NB4 (cell line): ENCODE measurements at regions not wholly inside any gene's neighbourhood (a gene's known extent, or its start where the extent isn't known, plus 50 kb on each side); places are given as distances from the start of the nearest gene placed in this dataset.

Experiments used
- DNase-seq: peaks from one replicate; pipeline ENCODE4 v3.0.0; 2010; ENCODE audit warnings: low read depth
- H3K4me3 ChIP-seq: one replicate; pipeline ENCODE4 v1.5.1; 2011; ENCODE audit warnings: mild to moderate bottlenecking, low read depth, low read length, moderate library complexity
- MYC ChIP-seq: IDR thresholded peaks from 2 replicates; pipeline ENCODE4 v1.6.1; 2011; ENCODE audit warnings: low read depth, low read length
- POLR2A ChIP-seq: IDR thresholded peaks from 2 replicates; pipeline ENCODE4 v1.6.1; 2011; ENCODE audit warnings: mild to moderate bottlenecking; ENCODE audit not compliant: insufficient read length; ENCODE audit errors: extremely low read depth
- TF ChIP-seq, protein P1 (sequence below): IDR thresholded peaks from one replicate; pipeline ENCODE4 v1.5.1; 2012; ENCODE audit warnings: low read depth, low read length
- TF ChIP-seq, protein P2 (sequence below): IDR thresholded peaks from 2 replicates; pipeline ENCODE4 v1.6.1; 2011; ENCODE audit warnings: low read depth, low read length

DNA sequence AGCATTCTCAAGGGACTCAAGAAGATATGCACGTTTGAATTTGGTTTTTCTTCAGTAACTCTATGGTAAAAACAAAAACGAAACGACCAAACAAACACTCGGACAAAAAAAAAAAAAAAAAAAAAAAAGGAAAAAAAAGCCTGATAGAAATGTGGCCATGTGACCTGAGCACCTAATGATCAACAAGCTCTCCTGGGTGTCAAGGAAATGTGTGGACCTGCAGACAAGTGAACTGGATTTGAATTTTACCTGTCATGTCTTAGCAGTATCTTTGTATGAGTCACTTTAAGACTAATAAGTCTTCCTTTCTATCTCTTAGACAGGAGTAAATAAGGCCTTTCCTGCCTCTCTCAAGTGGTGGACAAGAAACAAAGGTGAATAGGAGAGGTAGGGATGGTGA lies 190.6 kb upstream of the GRIA1 start:
- TF ChIP-seq, protein P1, sequence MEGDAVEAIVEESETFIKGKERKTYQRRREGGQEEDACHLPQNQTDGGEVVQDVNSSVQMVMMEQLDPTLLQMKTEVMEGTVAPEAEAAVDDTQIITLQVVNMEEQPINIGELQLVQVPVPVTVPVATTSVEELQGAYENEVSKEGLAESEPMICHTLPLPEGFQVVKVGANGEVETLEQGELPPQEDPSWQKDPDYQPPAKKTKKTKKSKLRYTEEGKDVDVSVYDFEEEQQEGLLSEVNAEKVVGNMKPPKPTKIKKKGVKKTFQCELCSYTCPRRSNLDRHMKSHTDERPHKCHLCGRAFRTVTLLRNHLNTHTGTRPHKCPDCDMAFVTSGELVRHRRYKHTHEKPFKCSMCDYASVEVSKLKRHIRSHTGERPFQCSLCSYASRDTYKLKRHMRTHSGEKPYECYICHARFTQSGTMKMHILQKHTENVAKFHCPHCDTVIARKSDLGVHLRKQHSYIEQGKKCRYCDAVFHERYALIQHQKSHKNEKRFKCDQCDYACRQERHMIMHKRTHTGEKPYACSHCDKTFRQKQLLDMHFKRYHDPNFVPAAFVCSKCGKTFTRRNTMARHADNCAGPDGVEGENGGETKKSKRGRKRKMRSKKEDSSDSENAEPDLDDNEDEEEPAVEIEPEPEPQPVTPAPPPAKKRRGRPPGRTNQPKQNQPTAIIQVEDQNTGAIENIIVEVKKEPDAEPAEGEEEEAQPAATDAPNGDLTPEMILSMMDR: no peak
- TF ChIP-seq MYC (no peak), POLR2A (no peak)
- TF ChIP-seq, protein P2, sequence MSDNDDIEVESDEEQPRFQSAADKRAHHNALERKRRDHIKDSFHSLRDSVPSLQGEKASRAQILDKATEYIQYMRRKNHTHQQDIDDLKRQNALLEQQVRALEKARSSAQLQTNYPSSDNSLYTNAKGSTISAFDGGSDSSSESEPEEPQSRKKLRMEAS: no peak
- H3K4me3 ChIP-seq: no peak overlapping the region
- DNase-seq: no peak

DNA sequence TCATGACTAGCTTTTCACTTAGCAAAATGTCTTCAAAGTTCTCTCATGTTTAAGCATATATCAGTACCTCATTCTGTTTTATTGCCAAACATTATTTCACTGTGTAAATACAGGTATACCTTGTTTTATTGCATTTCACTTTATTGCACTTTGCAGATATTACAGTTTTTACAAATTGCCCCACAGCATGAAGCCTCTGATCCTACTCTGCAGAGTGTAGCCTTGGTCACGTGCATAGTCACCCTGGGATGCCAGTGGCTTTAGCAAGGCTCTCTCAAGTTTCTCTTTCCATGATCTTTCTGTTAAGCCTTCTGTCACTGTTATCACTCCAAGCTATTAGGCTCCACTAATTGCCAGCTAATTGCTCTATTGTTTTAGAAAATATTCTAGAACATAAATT lies 182.2 kb upstream of the GRIA1 start:
- H3K4me3 ChIP-seq: no peak overlapping the region
- DNase-seq: no peak

DNA sequence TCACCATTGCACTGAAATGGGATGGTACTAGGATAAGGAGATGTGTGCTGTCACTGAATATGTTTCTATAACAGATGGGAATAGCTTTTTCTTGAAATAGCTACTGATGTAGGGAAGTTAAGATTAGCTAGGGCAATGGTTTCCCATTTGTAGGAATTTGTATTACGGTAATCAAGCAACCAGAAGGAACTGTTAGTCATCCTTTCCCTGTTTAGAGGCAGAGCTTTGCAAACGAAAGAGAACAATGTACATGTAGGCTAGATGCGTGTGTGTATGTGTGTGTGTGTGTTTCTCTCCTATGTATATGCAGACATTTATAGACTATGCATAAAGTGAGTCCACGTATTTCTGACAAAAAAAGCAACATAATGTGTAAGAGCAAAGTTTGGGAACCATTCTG lies 171.9 kb upstream of the GRIA1 start:
- DNase-seq: no peak
- H3K4me3 ChIP-seq: no peak overlapping the region
- TF ChIP-seq POLR2A: no peak
- no peak for TF ChIP-seq MYC
- TF ChIP-seq, protein P2: no peak
- TF ChIP-seq, protein P1: no peak

More for the DNA sequence above, 182.2 kb upstream of the GRIA1 start:
- TF ChIP-seq MYC (no peak), POLR2A (no peak)
- TF ChIP-seq, protein P1: no peak
- TF ChIP-seq, protein P2: no peak

DNA sequence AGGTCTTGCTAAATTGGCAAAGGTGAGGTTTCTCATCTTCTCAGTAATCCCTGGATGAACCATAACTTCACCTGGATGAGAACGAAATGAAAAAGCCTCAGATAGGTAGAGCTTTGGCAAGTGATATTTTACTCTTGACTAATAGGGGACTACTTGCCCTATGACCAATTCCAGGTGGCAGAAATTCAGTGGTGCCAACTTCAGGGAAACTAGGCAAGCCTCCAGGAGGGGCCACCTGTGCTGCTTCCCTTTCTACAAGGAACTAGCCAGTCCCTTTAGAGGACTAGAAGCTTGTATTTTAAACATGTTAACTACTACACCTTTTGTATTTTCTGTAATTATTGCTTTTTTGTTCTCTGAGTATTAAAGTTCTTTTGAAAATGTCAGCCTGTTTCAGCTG lies 169.0 kb upstream of the GRIA1 start:
- TF ChIP-seq POLR2A (no peak), MYC (no peak)
- TF ChIP-seq, protein P1: no peak
- TF ChIP-seq, protein P2: no peak
- no peak for DNase-seq
- H3K4me3 ChIP-seq: no peak overlapping the region

DNA sequence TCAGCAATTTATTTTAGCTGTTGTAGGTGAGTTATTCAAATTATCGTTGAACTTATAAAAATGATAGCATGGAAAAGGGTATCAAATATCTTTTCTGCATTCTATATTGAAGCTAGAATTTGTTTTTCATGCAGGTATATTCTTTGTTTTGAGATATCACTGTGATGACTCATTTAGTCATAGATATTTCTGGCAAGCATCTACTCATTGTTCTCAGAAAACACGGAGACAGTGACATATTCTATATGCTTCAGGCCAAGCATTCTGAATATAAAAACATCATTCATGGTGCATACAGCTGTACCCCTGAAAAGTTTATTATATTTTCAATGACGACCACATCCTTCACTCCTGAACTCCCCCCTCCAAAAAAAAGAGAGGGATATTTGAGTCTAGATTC lies 150.3 kb upstream of the GRIA1 start:
- TF ChIP-seq, protein P1: no peak
- TF ChIP-seq POLR2A (no peak), MYC (no peak)
- TF ChIP-seq, protein P2: no peak
- DNase-seq: no peak
- H3K4me3 ChIP-seq: no peak overlapping the region

DNA sequence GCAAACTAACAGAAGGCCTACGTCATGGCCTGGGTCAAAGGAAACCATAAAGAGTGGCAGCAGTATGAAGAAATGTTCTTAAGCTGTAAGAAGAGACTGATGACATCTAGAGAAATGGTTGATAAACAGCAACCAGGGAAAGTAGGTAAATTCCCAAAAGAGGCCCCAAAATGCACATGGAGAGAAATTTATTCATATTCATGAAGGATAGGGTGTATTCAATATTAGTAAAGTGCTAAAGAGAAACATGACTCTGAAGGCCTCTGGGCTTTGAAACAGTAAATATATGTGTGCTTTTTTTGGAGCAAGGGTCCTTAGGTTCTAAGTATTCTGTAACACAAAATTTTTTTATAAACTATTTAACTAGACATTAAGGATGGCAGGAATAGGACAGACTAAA lies 149.7 kb upstream of the GRIA1 start:
- no peak overlapping the region for H3K4me3 ChIP-seq
- DNase-seq: no peak
- TF ChIP-seq POLR2A (no peak), MYC (no peak)
- TF ChIP-seq, protein P2: no peak
- TF ChIP-seq, protein P1: no peak
